ENCODE measurements at regions not wholly inside any gene's neighbourhood (a gene's known extent, or its start where the extent isn't known, plus 50 kb on each side); places are given as distances from the start of the nearest gene placed in this dataset.

GRCh38 chr1:164225011-164225410 lies 334.0 kb upstream of the PBX1 start:
- in situ Hi-C loops (cut with MboI) (no loop called here), intact Hi-C loops (cut with micrococcal nuclease) (no loop called here)
- FAIRE-seq (no peak), ATAC-seq (no peak), DNase-seq (ENCODE audit: extremely low read depth in 1 of 4, low spot score in 3 of 4) (no peak)
- no peaks in the 10 kb centered on the region for H3K4me1 ChIP-seq (replicated peaks in 1 of 2; ENCODE audit: control insufficient read depth in 2 of 2, insufficient read depth in 2 of 2, low read length in 2 of 2)
- H3K9ac ChIP-seq (ENCODE audit: insufficient read depth in 1 of 2, low read depth in 2 of 2, low read length in 2 of 2) = no peak overlapping the region
- H3K79me2 ChIP-seq (ENCODE audit: control insufficient read depth, insufficient read depth, low read length) = no peaks in the 10 kb centered on the region
- BruUV-seq (replicated peaks) = no TSS peak
- H3K9me3 ChIP-seq (replicated peaks; ENCODE audit: control insufficient read depth, insufficient read depth, low read depth, low read length) = no peaks in the 10 kb centered on the region
- H2AFZ ChIP-seq (ENCODE audit: low read depth, low read length) = no peak overlapping the region
- no peaks in the 10 kb centered on the region for H3K36me3 ChIP-seq (ENCODE audit: control insufficient read depth, insufficient read depth, low read length)
- H3K4me3 ChIP-seq = no peak overlapping the region
- CTCF ChIA-PET (ENCODE audit: low intra/inter-chr PET ratio) = no interaction called here
- POLR2A ChIA-PET = no interaction called here
- H3K4me2 ChIP-seq (ENCODE audit: insufficient read depth, low read length) = no peak overlapping the region
- H3K9me1 ChIP-seq (ENCODE audit: control insufficient read depth, insufficient read depth, low read length) = no peaks in the 10 kb centered on the region
- no peaks in the 10 kb centered on the region for H4K20me1 ChIP-seq (replicated peaks; ENCODE audit: control insufficient read depth, insufficient read depth, low read length)
- H3K27me3 ChIP-seq (ENCODE audit: control insufficient read depth in 2 of 2, insufficient read depth in 2 of 2, low read length in 2 of 2) = no peaks in the 10 kb centered on the region
- WGBS (ENCODE audit: insufficient coverage, low coverage, missing lambda C conversion rate) = 0% methylated on average over 2 of the region's 2 CpGs
- H3K27ac ChIP-seq (ENCODE audit: extremely low read depth, low read depth, low read length) = no peak overlapping the region
- TF ChIP-seq, protein P1, sequence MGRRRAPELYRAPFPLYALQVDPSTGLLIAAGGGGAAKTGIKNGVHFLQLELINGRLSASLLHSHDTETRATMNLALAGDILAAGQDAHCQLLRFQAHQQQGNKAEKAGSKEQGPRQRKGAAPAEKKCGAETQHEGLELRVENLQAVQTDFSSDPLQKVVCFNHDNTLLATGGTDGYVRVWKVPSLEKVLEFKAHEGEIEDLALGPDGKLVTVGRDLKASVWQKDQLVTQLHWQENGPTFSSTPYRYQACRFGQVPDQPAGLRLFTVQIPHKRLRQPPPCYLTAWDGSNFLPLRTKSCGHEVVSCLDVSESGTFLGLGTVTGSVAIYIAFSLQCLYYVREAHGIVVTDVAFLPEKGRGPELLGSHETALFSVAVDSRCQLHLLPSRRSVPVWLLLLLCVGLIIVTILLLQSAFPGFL (CRISPR knock-in tag; IDR thresholded peaks at IDR 0.05) = no peak
- TF ChIP-seq SREBF2 (CRISPR knock-in tag; IDR thresholded peaks at IDR 0.05) = no peak
- no peak for TF ChIP-seq COPS2 (conservative IDR thresholded peaks at IDR 0.05)
- TF ChIP-seq, protein P2, sequence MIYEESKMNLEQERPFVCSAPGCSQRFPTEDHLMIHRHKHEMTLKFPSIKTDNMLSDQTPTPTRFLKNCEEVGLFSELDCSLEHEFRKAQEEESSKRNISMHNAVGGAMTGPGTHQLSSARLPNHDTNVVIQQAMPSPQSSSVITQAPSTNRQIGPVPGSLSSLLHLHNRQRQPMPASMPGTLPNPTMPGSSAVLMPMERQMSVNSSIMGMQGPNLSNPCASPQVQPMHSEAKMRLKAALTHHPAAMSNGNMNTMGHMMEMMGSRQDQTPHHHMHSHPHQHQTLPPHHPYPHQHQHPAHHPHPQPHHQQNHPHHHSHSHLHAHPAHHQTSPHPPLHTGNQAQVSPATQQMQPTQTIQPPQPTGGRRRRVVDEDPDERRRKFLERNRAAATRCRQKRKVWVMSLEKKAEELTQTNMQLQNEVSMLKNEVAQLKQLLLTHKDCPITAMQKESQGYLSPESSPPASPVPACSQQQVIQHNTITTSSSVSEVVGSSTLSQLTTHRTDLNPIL (CRISPR knock-in tag; IDR thresholded peaks at IDR 0.05) = no peak
- no peak for TF ChIP-seq ZNF76 (CRISPR knock-in tag; IDR thresholded peaks at IDR 0.05; ENCODE audit: borderline replicate concordance)
- TF ChIP-seq E2F1 (CRISPR knock-in tag; IDR thresholded peaks at IDR 0.05) = no peak
- TF ChIP-seq, protein P3, sequence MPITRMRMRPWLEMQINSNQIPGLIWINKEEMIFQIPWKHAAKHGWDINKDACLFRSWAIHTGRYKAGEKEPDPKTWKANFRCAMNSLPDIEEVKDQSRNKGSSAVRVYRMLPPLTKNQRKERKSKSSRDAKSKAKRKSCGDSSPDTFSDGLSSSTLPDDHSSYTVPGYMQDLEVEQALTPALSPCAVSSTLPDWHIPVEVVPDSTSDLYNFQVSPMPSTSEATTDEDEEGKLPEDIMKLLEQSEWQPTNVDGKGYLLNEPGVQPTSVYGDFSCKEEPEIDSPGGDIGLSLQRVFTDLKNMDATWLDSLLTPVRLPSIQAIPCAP (CRISPR knock-in tag; IDR thresholded peaks at IDR 0.05; ENCODE audit: borderline replicate concordance) = no peak
- no peak for TF ChIP-seq PYGO2 (tag; IDR thresholded peaks at IDR 0.05)
- TF ChIP-seq GTF3C2 (IDR thresholded peaks at IDR 0.05; ENCODE audit: borderline replicate concordance, extremely low read depth, insufficient read length) = no peak

Measured in K562 (cell line).